Activated CD4-positive, alpha-beta T cell treated with anti-CD3 and anti-CD28 coated beads for 36 hours (primary cell): ENCODE measurements at regions not wholly inside any gene's neighbourhood (a gene's known extent, or its start where the extent isn't known, plus 50 kb on each side); places are given as distances from the start of the nearest gene placed in this dataset.

Experiments
- ATAC-seq: fragments of 200-7000 bp; cut with Tn5 transposase; one replicate; pipeline ENCODE4 v1.10.0; 2021; ENCODE audit warnings: mild to moderate bottlenecking, moderate library complexity
- CTCF ChIA-PET: fragments of 350-600 bp; sonication (Branson Sonifier 250); formaldehyde crosslinking; loops from one replicate; lab custom pipeline; 2021; ENCODE audit warnings: antibody characterized with exemption; lab: Charles Lee
- POLR2A ChIA-PET: fragments of 350-600 bp; sonication (Branson Sonifier 250); formaldehyde crosslinking; loops from one replicate; lab custom pipeline; 2021; ENCODE audit warnings: antibody characterized with exemption, inconsistent platforms; lab: Charles Lee
- DNase-seq: peaks from one replicate; pipeline ENCODE4 v3.0.0-alpha.2; 2020
- H3K27ac Mint-ChIP-seq: one replicate; pipeline ENCODE4 v1.8.0; 2021; ENCODE audit warnings: mixed read lengths
- H3K27me3 Mint-ChIP-seq: one replicate; pipeline ENCODE4 v1.8.0; 2021; ENCODE audit warnings: mixed read lengths
- H3K36me3 Mint-ChIP-seq: one replicate; pipeline ENCODE4 v1.8.0; 2021; ENCODE audit warnings: low read depth, mixed read lengths
- H3K4me1 Mint-ChIP-seq: one replicate; pipeline ENCODE4 v1.8.0; 2021; ENCODE audit warnings: mixed read lengths
- H3K4me3 Mint-ChIP-seq: one replicate; pipeline ENCODE4 v1.8.0; 2021; ENCODE audit warnings: mild to moderate bottlenecking, moderate library complexity, mixed read lengths
- H3K9me3 Mint-ChIP-seq: one replicate; pipeline ENCODE4 v1.8.0; 2021; ENCODE audit warnings: low read depth, mixed read lengths
- intact Hi-C, 2 experiments: fragments of 100-400 bp; cut with DNase I in 1 of 2; cut with micrococcal nuclease in 1 of 2; formaldehyde crosslinking; loops; one replicate each; pipeline versions ENCODE4 v1.14.2 to v1.15.1; 2022 to 2024; cut with DNase I, micrococcal nuclease

- intact Hi-C loops: no loop called here
- DNase-seq (no peak), ATAC-seq (no peak)
- Mint-ChIP-seq H3K36me3 (peaks cover 3% of the 10 kb centered on the region), H3K4me3 (no peak overlapping the region), H3K9me3 (peaks cover 19% of the 10 kb centered on the region), H3K4me1 (no peaks in the 10 kb centered on the region), H3K27ac (no peak overlapping the region), H3K27me3 (peaks cover 5% of the 10 kb centered on the region)
- POLR2A ChIA-PET: no interaction called here
- CTCF ChIA-PET: no interaction called here
Observed at GRCh38 chr7:94323844-94324243, 70.9 kb upstream of the COL1A2 start.

GRCh38 chr7:94324380-94325121 lies 70.1 kb upstream of the COL1A2 start:
- intact Hi-C loops: no loop called here
- H3K4me3 Mint-ChIP-seq: no peak overlapping the region
- H3K4me1 Mint-ChIP-seq: no peaks in the 10 kb centered on the region
- H3K36me3 Mint-ChIP-seq: peaks cover 3% of the 10 kb centered on the region
- ChIA-PET CTCF (no interaction called here), POLR2A (no interaction called here)
- H3K27ac Mint-ChIP-seq: no peak overlapping the region
- H3K27me3 Mint-ChIP-seq: peaks cover 5% of the 10 kb centered on the region
- H3K9me3 Mint-ChIP-seq: peaks cover 19% of the 10 kb centered on the region
- ATAC-seq (no peak), DNase-seq (no peak)

- ChIA-PET CTCF (no interaction called here), POLR2A (no interaction called here)
- no peak for DNase-seq
- Mint-ChIP-seq H3K36me3 (peaks cover 3% of the 10 kb centered on the region), H3K27ac (no peak overlapping the region), H3K4me1 (no peaks in the 10 kb centered on the region), H3K9me3 (peaks cover 19% of the 10 kb centered on the region), H3K4me3 (no peak overlapping the region), H3K27me3 (peaks cover 5% of the 10 kb centered on the region)
- no peak for ATAC-seq
- intact Hi-C loops: no loop called here
Observed at GRCh38 chr7:94325122-94325475, 69.6 kb upstream of the COL1A2 start.

- ATAC-seq (no peak), DNase-seq (no peak)
- H3K4me1 Mint-ChIP-seq: no peaks in the 10 kb centered on the region
- no peak overlapping the region for H3K27ac Mint-ChIP-seq
- intact Hi-C loops: no loop called here
- ChIA-PET CTCF (interaction anchor here (0.6 kb wide), 1 partner anchor 106 kb away, joined by 3 read pairs; no protein-coding TSS in a partner anchor), POLR2A (no interaction called here)
- H3K4me3 Mint-ChIP-seq: no peak overlapping the region
- no peaks in the 10 kb centered on the region for H3K36me3 Mint-ChIP-seq
- peaks cover 8% of the 10 kb centered on the region for H3K9me3 Mint-ChIP-seq
- peaks cover 2% of the 10 kb centered on the region for H3K27me3 Mint-ChIP-seq
Observed at GRCh38 chr7:94330269-94331020, 64.2 kb upstream of the COL1A2 start.

- ATAC-seq (no peak), DNase-seq (no peak)
- H3K9me3 Mint-ChIP-seq: no peaks in the 10 kb centered on the region
- ChIA-PET CTCF (no interaction called here), POLR2A (no interaction called here)
- no peak overlapping the region for H3K27ac Mint-ChIP-seq
- H3K4me1 Mint-ChIP-seq: no peaks in the 10 kb centered on the region
- intact Hi-C loops: no loop called here
- H3K36me3 Mint-ChIP-seq: no peaks in the 10 kb centered on the region
- no peaks in the 10 kb centered on the region for H3K27me3 Mint-ChIP-seq
- H3K4me3 Mint-ChIP-seq: no peak overlapping the region
Observed at GRCh38 chr7:94332571-94332970, 62.1 kb upstream of the COL1A2 start.

GRCh38 chr7:94333810-94334209 lies 60.9 kb upstream of the COL1A2 start:
- CTCF ChIA-PET: no interaction called here

GRCh38 chr7:94335586-94335985 lies 59.1 kb upstream of the COL1A2 start:
- CTCF ChIA-PET: no interaction called here
- Mint-ChIP-seq H3K4me1 (no peaks in the 10 kb centered on the region), H3K36me3 (no peaks in the 10 kb centered on the region), H3K4me3 (no peak overlapping the region), H3K9me3 (no peaks in the 10 kb centered on the region), H3K27ac (no peak overlapping the region), H3K27me3 (no peaks in the 10 kb centered on the region)
- ATAC-seq (no peak), DNase-seq (no peak)
- intact Hi-C loops: no loop called here
- POLR2A ChIA-PET: no interaction called here

More at GRCh38 chr7:94333810-94334209, 60.9 kb upstream of the COL1A2 start:
- no peaks in the 10 kb centered on the region for H3K9me3 Mint-ChIP-seq
- POLR2A ChIA-PET: no interaction called here
- intact Hi-C loops: no loop called here
- no peaks in the 10 kb centered on the region for H3K36me3 Mint-ChIP-seq
- no peaks in the 10 kb centered on the region for H3K4me1 Mint-ChIP-seq
- H3K27ac Mint-ChIP-seq: no peak overlapping the region
- no peaks in the 10 kb centered on the region for H3K27me3 Mint-ChIP-seq
- DNase-seq (no peak), ATAC-seq (no peak)
- no peak overlapping the region for H3K4me3 Mint-ChIP-seq

GRCh38 chr7:94336009-94336408 lies 58.7 kb upstream of the COL1A2 start:
- ATAC-seq (no peak), DNase-seq (no peak)
- intact Hi-C loops: no loop called here
- no peaks in the 10 kb centered on the region for H3K4me1 Mint-ChIP-seq
- H3K36me3 Mint-ChIP-seq: no peaks in the 10 kb centered on the region
- ChIA-PET CTCF (no interaction called here), POLR2A (no interaction called here)
- H3K4me3 Mint-ChIP-seq: no peak overlapping the region
- H3K27me3 Mint-ChIP-seq: no peaks in the 10 kb centered on the region
- H3K9me3 Mint-ChIP-seq: no peaks in the 10 kb centered on the region
- H3K27ac Mint-ChIP-seq: no peak overlapping the region

GRCh38 chr7:94338921-94339371 lies 55.7 kb upstream of the COL1A2 start:
- Mint-ChIP-seq H3K27ac (no peak overlapping the region), H3K4me1 (no peaks in the 10 kb centered on the region), H3K36me3 (no peaks in the 10 kb centered on the region), H3K4me3 (no peak overlapping the region), H3K27me3 (peaks cover 4% of the 10 kb centered on the region), H3K9me3 (no peaks in the 10 kb centered on the region)
- ATAC-seq (no peak), DNase-seq (no peak)
- CTCF ChIA-PET: no interaction called here
- intact Hi-C loops: no loop called here
- POLR2A ChIA-PET: no interaction called here

- no peak for ATAC-seq
- no peak for DNase-seq
- ChIA-PET POLR2A (no interaction called here), CTCF (interaction anchor here (0.6 kb wide), 1 partner anchor 47 kb away, joined by 3 read pairs; no protein-coding TSS in a partner anchor)
- H3K27me3 Mint-ChIP-seq: peaks cover 4% of the 10 kb centered on the region
- no peak overlapping the region for H3K4me3 Mint-ChIP-seq
- intact Hi-C loops: no loop called here
- H3K27ac Mint-ChIP-seq: no peak overlapping the region
- H3K4me1 Mint-ChIP-seq: no peaks in the 10 kb centered on the region
- H3K36me3 Mint-ChIP-seq: no peaks in the 10 kb centered on the region
- no peaks in the 10 kb centered on the region for H3K9me3 Mint-ChIP-seq
Observed at GRCh38 chr7:94344826-94345225, 49.9 kb upstream of the COL1A2 start.
